ENCODE measurements at regions not wholly inside any gene's neighbourhood (a gene's known extent, or its start where the extent isn't known, plus 50 kb on each side); places are given as distances from the start of the nearest gene placed in this dataset.

- peak overlapping the region in 1 of 2 donors; percentile 2 for H3K27ac Mint-ChIP-seq
- H3K4me1 Mint-ChIP-seq, result no peaks in the 10 kb centered on the region
- no peak for DNase-seq
- no peak overlapping the region for H3K4me3 Mint-ChIP-seq
- H3K27me3 Mint-ChIP-seq, result peaks cover 5% of the 10 kb centered on the region
- ATAC-seq, result no peak
- no peaks in the 10 kb centered on the region for H3K9me3 Mint-ChIP-seq
Measured at GRCh38 chr14:71190770-71191374, 283.6 kb downstream of the PCNX1 start.

DNA sequence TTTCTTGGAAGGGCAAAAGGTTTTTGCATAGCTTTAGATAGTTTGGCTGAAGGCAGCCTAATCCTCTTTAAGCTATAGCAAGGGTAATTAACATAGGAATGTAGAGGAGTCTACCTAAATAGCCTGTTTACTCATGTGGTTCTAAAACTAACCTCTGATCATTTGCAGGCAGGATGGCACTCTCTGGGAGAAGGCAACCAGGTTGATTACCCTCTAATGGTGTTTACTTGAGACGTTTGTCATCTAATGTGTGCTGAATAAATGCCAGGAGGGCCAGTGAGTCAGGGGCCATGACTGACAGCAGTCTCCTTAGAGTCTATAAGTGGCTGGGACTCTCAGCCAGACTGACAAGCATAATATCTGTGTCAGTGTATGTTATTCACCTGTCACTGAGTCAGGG lies 286.4 kb downstream of the PCNX1 start:
- DNase-seq, result no peak
- Mint-ChIP-seq H3K4me1 (no peaks in the 10 kb centered on the region), H3K27me3 (peaks cover 5% of the 10 kb centered on the region), H3K9me3 (no peaks in the 10 kb centered on the region), H3K27ac (no peak overlapping the region), H3K4me3 (no peak overlapping the region)
- ATAC-seq, result no peak

GRCh38 chr14:71194251-71194650 lies 287.0 kb downstream of the PCNX1 start:
- DNase-seq (no peak), ATAC-seq (no peak)
- Mint-ChIP-seq H3K27ac (no peak overlapping the region), H3K27me3 (peaks cover 5% of the 10 kb centered on the region), H3K4me1 (no peaks in the 10 kb centered on the region), H3K4me3 (no peak overlapping the region), H3K9me3 (no peaks in the 10 kb centered on the region)

GRCh38 chr14:71196921-71197320 lies 289.7 kb downstream of the PCNX1 start:
- no peaks in the 10 kb centered on the region for H3K9me3 Mint-ChIP-seq
- H3K4me1 Mint-ChIP-seq, result no peaks in the 10 kb centered on the region
- H3K27me3 Mint-ChIP-seq, result peaks cover 3% of the 10 kb centered on the region
- no peak for ATAC-seq
- H3K4me3 Mint-ChIP-seq, result no peak overlapping the region
- H3K27ac Mint-ChIP-seq, result no peak overlapping the region
- DNase-seq, result no peak

DNA sequence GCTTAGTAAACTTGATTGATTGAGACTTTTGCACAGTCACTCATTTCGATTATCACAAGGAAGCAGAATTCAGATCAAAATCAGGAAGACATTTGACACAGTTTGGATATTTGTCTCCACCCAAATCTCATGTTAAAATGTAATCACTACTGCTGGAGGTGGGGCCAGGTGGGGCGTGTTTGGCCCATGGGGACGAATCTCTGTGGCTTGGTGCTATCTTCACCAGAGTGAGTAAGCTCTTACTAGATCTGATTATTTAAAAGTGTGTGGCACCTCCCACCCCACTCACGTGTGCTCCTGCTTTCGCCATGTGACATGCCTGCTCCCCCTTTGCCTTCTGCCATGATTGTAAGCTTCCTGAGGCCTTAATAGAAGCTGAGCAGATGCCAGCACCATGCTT lies 291.4 kb downstream of the PCNX1 start:
- no peaks in the 10 kb centered on the region for H3K4me1 Mint-ChIP-seq
- H3K4me3 Mint-ChIP-seq, result no peak overlapping the region
- H3K27ac Mint-ChIP-seq, result no peak overlapping the region
- ATAC-seq (no peak), DNase-seq (no peak)
- no peaks in the 10 kb centered on the region for H3K27me3 Mint-ChIP-seq
- H3K9me3 Mint-ChIP-seq, result no peaks in the 10 kb centered on the region

DNA sequence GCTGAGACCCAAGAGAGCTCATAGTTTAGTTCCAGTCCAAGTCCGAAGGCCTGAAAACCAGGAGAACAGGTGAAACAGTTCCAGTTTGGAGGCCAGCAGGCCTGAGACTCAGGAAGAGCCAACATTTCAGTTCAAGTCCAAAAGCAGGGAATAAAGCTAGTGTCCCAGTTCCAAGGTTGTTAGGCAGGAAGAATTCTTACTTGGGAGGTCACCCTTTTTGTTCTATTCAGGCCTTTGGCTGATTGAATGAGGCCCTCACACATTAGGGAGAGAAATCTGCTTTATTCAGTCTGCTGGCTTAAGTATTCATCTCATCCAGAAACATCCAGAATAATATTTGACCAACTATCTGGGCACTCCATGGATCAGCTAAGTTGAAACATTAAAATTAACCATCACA lies 294.6 kb downstream of the PCNX1 start:
- Mint-ChIP-seq H3K27me3 (no peaks in the 10 kb centered on the region), H3K4me3 (no peak overlapping the region), H3K4me1 (no peaks in the 10 kb centered on the region), H3K9me3 (peaks cover 7 to 12% of the 10 kb centered on the region in 2 donors), H3K27ac (no peak overlapping the region)
- no peak for ATAC-seq
- no peak for DNase-seq

DNA sequence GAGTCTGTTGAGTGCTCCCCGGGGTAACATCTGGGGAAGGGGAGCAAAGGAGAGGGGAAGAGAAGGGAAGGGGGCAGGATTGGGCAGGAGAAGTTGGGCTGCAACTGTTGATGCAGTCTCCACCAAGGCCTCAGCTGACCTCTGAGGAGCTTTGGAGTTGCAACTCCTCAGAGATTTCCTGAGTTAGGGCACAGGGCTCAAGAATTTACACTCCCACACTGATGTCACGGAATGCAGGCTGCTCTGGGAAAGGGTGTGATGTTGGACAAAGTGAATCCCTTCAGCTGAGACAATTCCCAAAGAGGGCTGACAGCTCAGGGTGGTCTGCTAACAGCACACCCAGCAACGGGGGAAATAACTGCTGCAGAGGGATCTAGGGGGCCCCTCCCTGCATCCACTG lies 295.6 kb downstream of the PCNX1 start:
- Mint-ChIP-seq H3K27me3 (no peaks in the 10 kb centered on the region), H3K4me3 (no peak overlapping the region), H3K9me3 (peaks cover 7 to 12% of the 10 kb centered on the region in 2 donors), H3K4me1 (no peaks in the 10 kb centered on the region), H3K27ac (no peak overlapping the region)
- ATAC-seq (no peak), DNase-seq (no peak)

DNA sequence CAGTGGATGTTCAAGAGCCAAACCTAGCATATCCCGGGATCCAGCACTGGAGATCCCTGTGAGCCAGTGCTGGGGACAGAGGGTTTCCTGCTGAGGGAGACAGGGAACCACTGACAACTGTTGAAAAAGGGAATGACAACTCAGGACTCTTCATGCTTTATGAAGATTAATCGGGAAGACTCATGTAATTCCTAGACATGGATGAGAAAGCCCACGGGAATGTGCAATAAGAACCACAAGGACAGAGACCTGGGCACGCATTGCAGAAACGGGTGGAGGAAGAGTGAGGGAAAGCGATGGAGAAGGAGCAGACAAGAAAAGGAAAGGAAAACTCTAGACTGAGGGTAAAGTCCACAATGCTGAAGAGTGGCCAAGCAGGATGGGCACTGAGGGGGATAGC lies 296.0 kb downstream of the PCNX1 start:
- Mint-ChIP-seq H3K27ac (no peak overlapping the region), H3K9me3 (peaks cover 7 to 12% of the 10 kb centered on the region in 2 donors), H3K27me3 (no peaks in the 10 kb centered on the region), H3K4me1 (no peaks in the 10 kb centered on the region), H3K4me3 (no peak overlapping the region)
- DNase-seq, result no peak
- no peak for ATAC-seq

DNA sequence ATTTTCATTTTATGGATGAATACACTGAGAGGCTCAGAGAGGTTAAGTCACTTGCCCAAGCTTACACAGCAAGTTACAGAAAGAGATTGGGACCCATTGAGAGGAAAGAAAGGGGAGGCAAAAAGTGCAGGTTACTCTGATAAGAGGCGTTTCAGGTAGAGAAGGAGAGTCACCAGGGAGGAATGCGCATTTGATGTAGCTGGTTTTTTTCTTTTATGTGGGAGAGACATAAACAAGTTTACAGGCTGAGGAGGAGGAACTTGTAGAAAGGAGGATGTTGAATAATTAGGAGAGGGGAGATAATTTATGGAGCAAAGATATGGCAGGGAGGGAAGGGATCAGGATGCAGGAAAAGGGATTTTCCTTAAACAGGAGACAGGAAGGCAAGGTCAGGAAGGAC lies 297.0 kb downstream of the PCNX1 start:
- no peak for ATAC-seq
- Mint-ChIP-seq H3K4me3 (no peak overlapping the region), H3K27ac (peak overlapping the region in 1 of 2 donors; percentile 59)

GRCh38 chr14:71204768-71205167 lies 297.5 kb downstream of the PCNX1 start:
- no peak overlapping the region for H3K4me3 Mint-ChIP-seq
- H3K9me3 Mint-ChIP-seq, result peaks cover 7 to 12% of the 10 kb centered on the region in 2 donors
- peak; percentile 43 for ATAC-seq
- no peak for DNase-seq
- H3K27me3 Mint-ChIP-seq, result no peaks in the 10 kb centered on the region
- H3K4me1 Mint-ChIP-seq, result no peaks in the 10 kb centered on the region
- H3K27ac Mint-ChIP-seq, result no peak overlapping the region

More for the DNA sequence above, 297.0 kb downstream of the PCNX1 start:
- Mint-ChIP-seq H3K9me3 (peaks cover 7 to 12% of the 10 kb centered on the region in 2 donors), H3K27me3 (no peaks in the 10 kb centered on the region), H3K4me1 (no peaks in the 10 kb centered on the region)
- DNase-seq, result no peak

DNA sequence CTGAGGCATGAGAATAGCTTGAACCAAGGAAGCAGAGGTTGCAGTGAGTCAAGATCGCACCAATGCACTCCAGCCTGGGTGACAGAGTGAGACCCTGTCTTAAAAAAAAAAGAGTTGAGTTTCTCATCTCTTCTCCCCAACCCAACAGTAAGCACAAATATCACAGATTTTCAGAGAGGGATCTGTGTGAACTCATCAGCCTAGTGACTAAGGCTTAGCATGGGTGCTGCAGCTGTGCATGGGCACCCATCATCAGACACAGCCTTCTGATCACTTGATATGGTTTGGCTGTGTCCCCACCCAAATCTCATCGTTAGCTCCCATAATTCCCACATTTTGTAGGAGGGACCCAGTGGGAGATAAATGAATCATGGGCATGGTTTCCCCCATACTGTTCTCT lies 298.9 kb downstream of the PCNX1 start:
- ATAC-seq, result no peak
- no peaks in the 10 kb centered on the region for H3K4me1 Mint-ChIP-seq

GRCh38 chr14:71206766-71207371 lies 299.6 kb downstream of the PCNX1 start:
- no peaks in the 10 kb centered on the region for H3K27me3 Mint-ChIP-seq
- no peaks in the 10 kb centered on the region for H3K4me1 Mint-ChIP-seq
- H3K9me3 Mint-ChIP-seq, result peaks cover 7 to 12% of the 10 kb centered on the region in 2 donors
- DNase-seq (no peak), ATAC-seq (no peak)
- no peak overlapping the region for H3K27ac Mint-ChIP-seq
- no peak overlapping the region for H3K4me3 Mint-ChIP-seq

More for the DNA sequence above, 298.9 kb downstream of the PCNX1 start:
- H3K27me3 Mint-ChIP-seq, result no peaks in the 10 kb centered on the region
- H3K4me3 Mint-ChIP-seq, result no peak overlapping the region
- DNase-seq, result no peak
- peak overlapping the region in 1 of 2 donors; percentile 16 for H3K27ac Mint-ChIP-seq
- peaks cover 7 to 12% of the 10 kb centered on the region in 2 donors for H3K9me3 Mint-ChIP-seq

DNA sequence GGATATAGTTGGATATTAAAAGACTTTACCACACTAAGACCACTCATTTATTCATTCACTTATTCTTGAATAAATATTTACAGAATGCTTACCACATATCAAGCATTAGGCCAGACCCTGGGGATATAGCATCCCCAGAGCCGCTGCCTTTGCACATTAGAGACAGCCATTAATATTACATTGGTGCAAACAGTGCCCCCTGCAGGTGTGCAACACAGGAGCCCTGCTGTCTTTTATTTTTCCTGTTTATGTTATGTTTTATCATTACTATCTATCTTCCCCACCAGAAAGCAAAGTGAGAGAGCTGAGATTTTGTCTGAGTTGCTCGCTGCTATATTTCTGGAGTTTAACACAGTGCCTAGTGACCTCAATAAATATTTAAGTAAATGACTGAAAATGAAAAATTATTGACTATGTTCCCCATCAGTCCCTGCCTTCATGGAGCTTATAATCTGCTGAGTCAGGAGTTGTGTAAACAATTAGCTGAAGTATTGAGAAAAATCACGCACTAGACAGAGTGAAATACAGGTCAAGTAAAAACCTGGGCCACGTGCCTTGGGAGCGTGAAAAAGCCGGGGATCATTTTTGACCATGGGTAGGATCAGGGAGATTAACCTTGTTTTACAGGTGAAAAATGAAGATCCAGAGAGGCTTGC lies 301.6 kb downstream of the PCNX1 start:
- no peak overlapping the region for H3K4me3 Mint-ChIP-seq
- no peak for ATAC-seq

DNA sequence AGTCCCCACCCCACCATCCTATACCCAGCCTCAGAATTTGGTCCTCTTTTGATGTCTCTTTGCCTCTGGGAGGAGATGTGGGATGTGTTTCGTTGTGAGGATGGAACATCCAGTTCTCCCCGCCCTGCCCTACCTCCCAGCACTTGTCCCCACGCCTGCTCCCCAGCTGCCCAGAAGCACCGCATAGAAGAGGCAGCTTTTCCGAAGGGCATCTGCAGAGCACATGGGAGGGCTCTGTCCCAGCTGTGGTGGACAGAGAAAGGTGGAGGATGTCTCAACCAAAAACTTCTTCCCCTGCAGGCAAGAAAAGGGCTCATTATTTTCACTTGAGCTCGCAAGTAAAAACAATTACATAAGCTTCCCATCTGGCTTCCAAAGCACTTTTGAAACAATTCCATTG lies 302.6 kb downstream of the PCNX1 start:
- Mint-ChIP-seq H3K27ac (no peak overlapping the region), H3K4me1 (peaks cover 9% of the 10 kb centered on the region), H3K4me3 (no peak overlapping the region), H3K27me3 (no peaks in the 10 kb centered on the region), H3K9me3 (peaks cover 7 to 12% of the 10 kb centered on the region in 2 donors)
- DNase-seq, result no peak
- ATAC-seq, result no peak

More for the DNA sequence above, 301.6 kb downstream of the PCNX1 start:
- no peak for DNase-seq
- Mint-ChIP-seq H3K9me3 (peaks cover 7 to 12% of the 10 kb centered on the region in 2 donors), H3K27ac (no peak overlapping the region), H3K27me3 (no peaks in the 10 kb centered on the region), H3K4me1 (peaks cover 9% of the 10 kb centered on the region)

GRCh38 chr14:71212093-71212492 lies 304.8 kb downstream of the PCNX1 start:
- no peak overlapping the region for H3K27ac Mint-ChIP-seq
- H3K4me3 Mint-ChIP-seq, result no peak overlapping the region
- no peaks in the 10 kb centered on the region for H3K27me3 Mint-ChIP-seq
- ATAC-seq (no peak), DNase-seq (no peak)
- peaks cover 5 to 9% of the 10 kb centered on the region in 2 donors for H3K9me3 Mint-ChIP-seq
- H3K4me1 Mint-ChIP-seq, result peaks cover 10% of the 10 kb centered on the region

GRCh38 chr14:71212683-71213107 lies 305.4 kb downstream of the PCNX1 start:
- DNase-seq (no peak), ATAC-seq (no peak)
- peak overlapping the region; percentile 63 to 75 for H3K27ac Mint-ChIP-seq
- H3K4me3 Mint-ChIP-seq, result no peak overlapping the region
- peaks cover 9 to 15% of the 10 kb centered on the region in 2 donors for H3K9me3 Mint-ChIP-seq
- no peaks in the 10 kb centered on the region for H3K27me3 Mint-ChIP-seq
- peaks cover 16% of the 10 kb centered on the region for H3K4me1 Mint-ChIP-seq
